HepG2 (cell line): ENCODE measurements at regions not wholly inside any gene's neighbourhood (a gene's known extent, or its start where the extent isn't known, plus 50 kb on each side); places are given as distances from the start of the nearest gene placed in this dataset.

Experiments used
- ATAC-seq: fragments of 200-7000 bp; cut with Tn5 transposase; 3 replicates; pipeline ENCODE4 v1.9.1; 2020; ENCODE audit warnings: mild to moderate bottlenecking, moderate library complexity
- BruUV-seq: library from RNA; stranded (reverse); fragments of 400-500 nt; replicated peaks from 2 replicates; lab custom pipeline; 2021; lab: Mats Ljungman, UMichigan
- CTCF ChIA-PET: fragments of 300-600 bp; formaldehyde crosslinking; extraction: SDS; loops from one replicate; lab custom pipeline; 2021; ENCODE audit warnings: low total read pairs, inconsistent platforms, low intra/inter-chr PET ratio; lab: Yijun Ruan, JAX
- POLR2A ChIA-PET: fragments of 350-600 bp; sonication (Branson Sonifier 250); formaldehyde crosslinking; loops from one replicate; lab custom pipeline; 2020; ENCODE audit warnings: antibody characterized with exemption, inconsistent platforms; lab: Yijun Ruan, JAX
- DNase-seq: peaks from one replicate; pipeline ENCODE4 v3.0.0-alpha.2; 2015; ENCODE audit warnings: low spot score
- FAIRE-seq: peaks from 3 replicates; lab custom pipeline; 2011; peaks lifted over from hg19 to GRCh38; lab: Jason Lieb, UNC
- H2AFZ ChIP-seq: one replicate; pipeline ENCODE4 v1.6.1; 2011; ENCODE audit warnings: low read length, inconsistent platforms
- H3K27ac ChIP-seq: fragments of 300-600 bp; 3 replicates; pipeline ENCODE4 v1.8.0; 2011; ENCODE audit warnings: mixed run types, mild to moderate bottlenecking, mixed read lengths, low read length, inconsistent platforms; ENCODE audit not compliant: insufficient read depth; ENCODE audit errors: extremely low read length
- H3K27me3 ChIP-seq, 2 experiments: fragments of 200-600 bp in 1 of 2; 2 replicates in 1 of 2; 3 replicates in 1 of 2; pipeline versions ENCODE4 v1.6.0 to v1.8.0; 2011; ENCODE audit warnings: low read length in 2 of 2, mild to moderate bottlenecking in 2 of 2, moderate library complexity in 2 of 2, inconsistent platforms in 1 of 2; ENCODE audit not compliant: insufficient read depth in 2 of 2, control insufficient read depth in 1 of 2
- H3K36me3 ChIP-seq, 2 experiments: fragments of 200-600 bp in 1 of 2; replicated peaks in 1 of 2; 2 replicates in 1 of 2; 3 replicates in 1 of 2; pipeline versions ENCODE4 v1.5.1 to v1.8.0; 2011; ENCODE audit warnings: low read length in 2 of 2, inconsistent platforms in 1 of 2; ENCODE audit not compliant: insufficient read depth in 2 of 2, control insufficient read depth in 1 of 2
- H3K4me1 ChIP-seq: 2 replicates; pipeline ENCODE4 v1.5.1; 2012; ENCODE audit warnings: low read length, inconsistent platforms; ENCODE audit not compliant: insufficient read depth
- H3K4me2 ChIP-seq: 2 replicates; pipeline ENCODE4 v1.6.0; 2011; ENCODE audit warnings: low read depth, low read length, inconsistent platforms
- H3K4me3 ChIP-seq, 3 experiments: fragments of 200-600 bp in 1 of 3; sonication (generic), shearing (Covaris generic) in 1 of 3; replicated peaks in 1 of 3; 2 replicates each; pipeline ENCODE4 v1.5.1; 2011 to 2016; ENCODE audit warnings: low read length in 3 of 3, inconsistent platforms in 2 of 3, low read depth in 2 of 3, mild to moderate bottlenecking in 2 of 3, control low read depth in 1 of 3, mixed read lengths in 1 of 3; ENCODE audit not compliant: insufficient read depth in 1 of 3
- H3K79me2 ChIP-seq: one replicate; pipeline ENCODE4 v1.6.1; 2011; ENCODE audit warnings: low read length, inconsistent platforms; ENCODE audit not compliant: insufficient read depth
- H3K9ac ChIP-seq: 2 replicates; pipeline ENCODE4 v1.6.0; 2011; ENCODE audit warnings: mild to moderate bottlenecking, low read depth, low read length, inconsistent platforms; ENCODE audit not compliant: insufficient read depth
- H3K9me3 ChIP-seq: 2 replicates; pipeline ENCODE4 v1.5.1; 2012; ENCODE audit warnings: mild to moderate bottlenecking, low read length
- H4K20me1 ChIP-seq: 2 replicates; pipeline ENCODE4 v1.6.0; 2011; ENCODE audit warnings: inconsistent platforms, mild to moderate bottlenecking, low read length, moderate library complexity; ENCODE audit not compliant: insufficient read depth
- ERF ChIP-seq: IDR thresholded peaks from 2 replicates; pipeline ENCODE4 v1.6.1; 2018; ENCODE audit warnings: missing biosample characterization, missing genetic modification reagents
- FOXP1 ChIP-seq, 2 experiments: fragments of 450-650 bp in 1 of 2; IDR thresholded peaks; 2 replicates each; pipeline ENCODE4 v1.6.1; 2017 to 2018; ENCODE audit warnings: antibody characterized with exemption in 1 of 2
- HCFC1 ChIP-seq: fragments of 150-350 bp; IDR thresholded peaks from 2 replicates; pipeline ENCODE4 v1.6.1; 2014; ENCODE audit warnings: low read depth, low read length
- HHEX ChIP-seq: IDR thresholded peaks from 2 replicates; pipeline ENCODE4 v1.6.1; 2016; ENCODE audit warnings: control low read depth
- JUN ChIP-seq: sonication (generic); formaldehyde crosslinking; IDR thresholded peaks from 2 replicates; pipeline ENCODE4 v1.4.0; 2020; ENCODE audit warnings: mild to moderate bottlenecking, missing genetic modification reagents
- KAT8 ChIP-seq: IDR thresholded peaks from 2 replicates; pipeline ENCODE4 v1.6.1; 2016; ENCODE audit warnings: missing genetic modification reagents, missing compliant biosample characterization
- MAFK ChIP-seq, 2 experiments: IDR thresholded peaks in 1 of 2; conservative IDR thresholded peaks in 1 of 2; 2 replicates each; pipeline ENCODE4 v1.6.1; 2011; ENCODE audit warnings: improper control_type of control experiment in 2 of 2, low read length in 2 of 2
- MZF1 ChIP-seq: sonication (generic); formaldehyde crosslinking; IDR thresholded peaks from 2 replicates; pipeline ENCODE4 v1.8.1; 2023; ENCODE audit warnings: mild to moderate bottlenecking, missing genetic modification reagents, borderline replicate concordance
- NKX3-1 ChIP-seq: sonication (generic); formaldehyde crosslinking; IDR thresholded peaks from 2 replicates; pipeline ENCODE4 v1.5.0; 2020; ENCODE audit warnings: missing genetic modification reagents
- PHB2 ChIP-seq: fragments of 450-650 bp; IDR thresholded peaks from 2 replicates; pipeline ENCODE4 v1.6.1; 2018; ENCODE audit not compliant: partially characterized antibody
- SCMH1 ChIP-seq: sonication (generic); formaldehyde crosslinking; IDR thresholded peaks from 2 replicates; pipeline ENCODE4 v1.9.0; 2021; ENCODE audit warnings: missing genetic modification reagents, mild to moderate bottlenecking, borderline replicate concordance
- SSRP1 ChIP-seq: IDR thresholded peaks from 2 replicates; pipeline ENCODE4 v1.6.1; 2016; ENCODE audit warnings: control low read depth
- ZNF224 ChIP-seq: sonication (generic); formaldehyde crosslinking; IDR thresholded peaks from 2 replicates; pipeline ENCODE4 v1.5.0; 2020; ENCODE audit warnings: mild to moderate bottlenecking, missing genetic modification reagents
- WGBS: methylation state at CpG from one replicate; pipeline ENCODE4 v1.1.6; 2017; ENCODE audit warnings: low lambda C conversion rate; 5-methylcytosine and 5-hydroxymethylcytosine counted together
- in situ Hi-C: cut with HindIII; loops from 2 replicates; pipeline ENCODE4 v1.10.0; 2017; ENCODE audit warnings: low pct_unique_long_range_greater_than_20kb; ENCODE audit not compliant: extremely low pct_ligation_motif_present
- intact Hi-C: fragments of 100-400 bp; cut with micrococcal nuclease; formaldehyde crosslinking; loops from one replicate; pipeline ENCODE4 v1.10.0; 2022; ENCODE audit not compliant: unreplicated experiment
- TF ChIP-seq, protein P1 (sequence below): sonication (generic); formaldehyde crosslinking; IDR thresholded peaks from 2 replicates; pipeline ENCODE4 v1.5.1; 2020; ENCODE audit warnings: missing genetic modification reagents, mild to moderate bottlenecking, borderline replicate concordance
- TF ChIP-seq, protein P2 (sequence below): sonication (generic); formaldehyde crosslinking; IDR thresholded peaks from 2 replicates; pipeline ENCODE4 v1.4.0; 2020; ENCODE audit warnings: missing genetic modification reagents, borderline replicate concordance
- TF ChIP-seq, protein P3 (sequence below): sonication (generic); formaldehyde crosslinking; IDR thresholded peaks from 2 replicates; pipeline ENCODE4 v1.8.1; 2023; ENCODE audit warnings: missing genetic modification reagents, inconsistent platforms, borderline replicate concordance
- TF ChIP-seq, protein P4 (sequence below): sonication (generic); formaldehyde crosslinking; IDR thresholded peaks from 2 replicates; pipeline ENCODE4 v1.4.0; 2020; ENCODE audit warnings: mild to moderate bottlenecking, low read depth, missing genetic modification reagents

DNA sequence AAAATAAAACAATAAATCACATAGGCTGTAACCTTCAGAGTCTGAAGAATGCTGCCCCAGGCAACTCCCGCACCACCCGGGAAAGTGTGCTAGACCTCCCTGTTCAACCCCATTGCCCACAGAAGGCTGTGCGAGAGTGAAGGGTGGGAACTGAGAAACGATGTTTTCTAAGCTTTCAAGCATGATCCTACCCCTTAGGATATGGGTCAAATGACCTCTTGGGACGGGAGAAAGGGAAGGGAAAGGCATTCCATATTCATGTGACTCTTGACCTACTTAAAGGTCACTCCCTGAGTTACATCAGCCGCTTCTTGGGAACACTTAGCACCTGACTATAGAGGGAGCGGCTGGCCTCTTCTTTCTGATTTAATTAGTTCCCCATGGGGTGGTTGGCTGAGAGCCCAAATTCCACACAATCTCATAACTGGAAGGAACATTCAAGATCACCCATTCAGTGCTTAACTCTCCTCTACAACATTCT, 114.7 kb upstream of the SLC24A5 start:
- CTCF ChIA-PET, result no interaction called here
- Histone ChIP-seq H3K4me2 (no peak overlapping the region), H2AFZ (no peak overlapping the region), H3K27ac (no peak overlapping the region), H3K9me3 (peaks cover 30% of the 10 kb centered on the region), H3K27me3 (no peaks in the 10 kb centered on the region), H4K20me1 (no peaks in the 10 kb centered on the region), H3K79me2 (no peaks in the 10 kb centered on the region), H3K36me3 (no peaks in the 10 kb centered on the region), H3K4me3 (no peak overlapping the region), H3K4me1 (no peaks in the 10 kb centered on the region), H3K9ac (no peak overlapping the region)
- TF ChIP-seq PHB2 (no peak), HCFC1 (no peak), ZNF224 (CRISPR knock-in tag) (no peak), HHEX (no peak), KAT8 (CRISPR knock-in tag) (no peak), NKX3-1 (CRISPR knock-in tag) (no peak), MZF1 (CRISPR knock-in tag) (no peak), JUN (CRISPR knock-in tag) (no peak), SCMH1 (no peak), ERF (CRISPR knock-in tag) (no peak), MAFK (conservative IDR thresholded peaks at IDR 0.05 in 1 of 2, IDR thresholded peaks at IDR 0.05 in 1 of 2; ENCODE audit: low read length in 2 of 2) (no peak), FOXP1 (IDR thresholded peaks at IDR 0.05) (no peak), FOXP1 (CRISPR knock-in tag; IDR thresholded peaks at IDR 0.05) (no peak), SSRP1 (CRISPR knock-in tag) (no peak)
- TF ChIP-seq, protein P1, sequence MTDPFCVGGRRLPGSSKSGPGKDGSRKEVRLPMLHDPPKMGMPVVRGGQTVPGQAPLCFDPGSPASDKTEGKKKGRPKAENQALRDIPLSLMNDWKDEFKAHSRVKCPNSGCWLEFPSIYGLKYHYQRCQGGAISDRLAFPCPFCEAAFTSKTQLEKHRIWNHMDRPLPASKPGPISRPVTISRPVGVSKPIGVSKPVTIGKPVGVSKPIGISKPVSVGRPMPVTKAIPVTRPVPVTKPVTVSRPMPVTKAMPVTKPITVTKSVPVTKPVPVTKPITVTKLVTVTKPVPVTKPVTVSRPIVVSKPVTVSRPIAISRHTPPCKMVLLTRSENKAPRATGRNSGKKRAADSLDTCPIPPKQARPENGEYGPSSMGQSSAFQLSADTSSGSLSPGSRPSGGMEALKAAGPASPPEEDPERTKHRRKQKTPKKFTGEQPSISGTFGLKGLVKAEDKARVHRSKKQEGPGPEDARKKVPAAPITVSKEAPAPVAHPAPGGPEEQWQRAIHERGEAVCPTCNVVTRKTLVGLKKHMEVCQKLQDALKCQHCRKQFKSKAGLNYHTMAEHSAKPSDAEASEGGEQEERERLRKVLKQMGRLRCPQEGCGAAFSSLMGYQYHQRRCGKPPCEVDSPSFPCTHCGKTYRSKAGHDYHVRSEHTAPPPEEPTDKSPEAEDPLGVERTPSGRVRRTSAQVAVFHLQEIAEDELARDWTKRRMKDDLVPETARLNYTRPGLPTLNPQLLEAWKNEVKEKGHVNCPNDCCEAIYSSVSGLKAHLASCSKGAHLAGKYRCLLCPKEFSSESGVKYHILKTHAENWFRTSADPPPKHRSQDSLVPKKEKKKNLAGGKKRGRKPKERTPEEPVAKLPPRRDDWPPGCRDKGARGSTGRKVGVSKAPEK (CRISPR knock-in tag), result no peak
- TF ChIP-seq, protein P2, sequence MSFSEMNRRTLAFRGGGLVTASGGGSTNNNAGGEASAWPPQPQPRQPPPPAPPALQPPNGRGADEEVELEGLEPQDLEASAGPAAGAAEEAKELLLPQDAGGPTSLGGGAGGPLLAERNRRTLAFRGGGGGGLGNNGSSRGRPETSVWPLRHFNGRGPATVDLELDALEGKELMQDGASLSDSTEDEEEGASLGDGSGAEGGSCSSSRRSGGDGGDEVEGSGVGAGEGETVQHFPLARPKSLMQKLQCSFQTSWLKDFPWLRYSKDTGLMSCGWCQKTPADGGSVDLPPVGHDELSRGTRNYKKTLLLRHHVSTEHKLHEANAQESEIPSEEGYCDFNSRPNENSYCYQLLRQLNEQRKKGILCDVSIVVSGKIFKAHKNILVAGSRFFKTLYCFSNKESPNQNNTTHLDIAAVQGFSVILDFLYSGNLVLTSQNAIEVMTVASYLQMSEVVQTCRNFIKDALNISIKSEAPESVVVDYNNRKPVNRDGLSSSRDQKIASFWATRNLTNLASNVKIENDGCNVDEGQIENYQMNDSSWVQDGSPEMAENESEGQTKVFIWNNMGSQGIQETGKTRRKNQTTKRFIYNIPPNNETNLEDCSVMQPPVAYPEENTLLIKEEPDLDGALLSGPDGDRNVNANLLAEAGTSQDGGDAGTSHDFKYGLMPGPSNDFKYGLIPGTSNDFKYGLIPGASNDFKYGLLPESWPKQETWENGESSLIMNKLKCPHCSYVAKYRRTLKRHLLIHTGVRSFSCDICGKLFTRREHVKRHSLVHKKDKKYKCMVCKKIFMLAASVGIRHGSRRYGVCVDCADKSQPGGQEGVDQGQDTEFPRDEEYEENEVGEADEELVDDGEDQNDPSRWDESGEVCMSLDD, result no peak
- TF ChIP-seq, protein P3, sequence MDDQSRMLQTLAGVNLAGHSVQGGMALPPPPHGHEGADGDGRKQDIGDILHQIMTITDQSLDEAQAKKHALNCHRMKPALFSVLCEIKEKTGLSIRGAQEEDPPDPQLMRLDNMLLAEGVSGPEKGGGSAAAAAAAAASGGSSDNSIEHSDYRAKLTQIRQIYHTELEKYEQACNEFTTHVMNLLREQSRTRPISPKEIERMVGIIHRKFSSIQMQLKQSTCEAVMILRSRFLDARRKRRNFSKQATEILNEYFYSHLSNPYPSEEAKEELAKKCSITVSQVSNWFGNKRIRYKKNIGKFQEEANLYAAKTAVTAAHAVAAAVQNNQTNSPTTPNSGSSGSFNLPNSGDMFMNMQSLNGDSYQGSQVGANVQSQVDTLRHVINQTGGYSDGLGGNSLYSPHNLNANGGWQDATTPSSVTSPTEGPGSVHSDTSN (CRISPR knock-in tag), result no peak
- TF ChIP-seq, protein P4, sequence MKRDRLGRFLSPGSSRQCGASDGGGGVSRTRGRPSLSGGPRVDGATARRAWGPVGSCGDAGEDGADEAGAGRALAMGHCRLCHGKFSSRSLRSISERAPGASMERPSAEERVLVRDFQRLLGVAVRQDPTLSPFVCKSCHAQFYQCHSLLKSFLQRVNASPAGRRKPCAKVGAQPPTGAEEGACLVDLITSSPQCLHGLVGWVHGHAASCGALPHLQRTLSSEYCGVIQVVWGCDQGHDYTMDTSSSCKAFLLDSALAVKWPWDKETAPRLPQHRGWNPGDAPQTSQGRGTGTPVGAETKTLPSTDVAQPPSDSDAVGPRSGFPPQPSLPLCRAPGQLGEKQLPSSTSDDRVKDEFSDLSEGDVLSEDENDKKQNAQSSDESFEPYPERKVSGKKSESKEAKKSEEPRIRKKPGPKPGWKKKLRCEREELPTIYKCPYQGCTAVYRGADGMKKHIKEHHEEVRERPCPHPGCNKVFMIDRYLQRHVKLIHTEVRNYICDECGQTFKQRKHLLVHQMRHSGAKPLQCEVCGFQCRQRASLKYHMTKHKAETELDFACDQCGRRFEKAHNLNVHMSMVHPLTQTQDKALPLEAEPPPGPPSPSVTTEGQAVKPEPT (CRISPR knock-in tag), result no peak
- BruUV-seq, result no TSS peak
- DNase-seq (no peak), FAIRE-seq (no peak), ATAC-seq (no peak)
- POLR2A ChIA-PET, result no interaction called here
- intact Hi-C loops (no loop called here), in situ Hi-C loops (no loop called here)
- 27% methylated on average over 7 of the region's 7 CpGs for WGBS
